ENCODE measurements at regions not wholly inside any gene's neighbourhood (a gene's known extent, or its start where the extent isn't known, plus 50 kb on each side); places are given as distances from the start of the nearest gene placed in this dataset.

- DNase-seq, result no peak
Measured at GRCh38 chr7:15891151-15891881, 204.8 kb upstream of the MEOX2 start.

DNA sequence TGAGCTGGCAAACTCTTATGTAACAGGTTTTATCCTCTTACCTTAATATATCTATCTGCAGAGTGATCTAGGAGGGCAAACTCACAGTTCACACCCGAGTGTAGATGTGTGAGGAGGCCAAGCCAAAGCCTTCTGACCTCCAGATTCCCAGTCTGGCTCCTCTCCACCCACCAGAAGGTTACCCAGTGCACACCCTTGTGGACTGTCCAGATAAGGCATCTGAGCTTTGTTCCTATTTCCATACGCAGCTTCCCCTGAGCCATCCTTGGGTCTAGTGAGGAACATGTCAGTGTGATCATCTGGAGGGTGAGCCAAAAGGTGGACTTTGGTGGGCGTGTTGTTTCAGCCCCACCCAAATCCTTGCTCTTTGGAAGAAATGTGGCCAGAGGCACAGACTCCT is 203.0 kb upstream of the MEOX2 start:
- DNase-seq, result no peak

- DNase-seq, result no peak
Measured at GRCh38 chr7:15888090-15888489, 201.6 kb upstream of the MEOX2 start.

- no peak for DNase-seq
Measured at GRCh38 chr7:15886626-15887025, 200.1 kb upstream of the MEOX2 start.

GRCh38 chr7:15885678-15886077 is 199.2 kb upstream of the MEOX2 start:
- DNase-seq, result no peak

GRCh38 chr7:15874774-15875173 is 188.3 kb upstream of the MEOX2 start:
- DNase-seq, result no peak

DNA sequence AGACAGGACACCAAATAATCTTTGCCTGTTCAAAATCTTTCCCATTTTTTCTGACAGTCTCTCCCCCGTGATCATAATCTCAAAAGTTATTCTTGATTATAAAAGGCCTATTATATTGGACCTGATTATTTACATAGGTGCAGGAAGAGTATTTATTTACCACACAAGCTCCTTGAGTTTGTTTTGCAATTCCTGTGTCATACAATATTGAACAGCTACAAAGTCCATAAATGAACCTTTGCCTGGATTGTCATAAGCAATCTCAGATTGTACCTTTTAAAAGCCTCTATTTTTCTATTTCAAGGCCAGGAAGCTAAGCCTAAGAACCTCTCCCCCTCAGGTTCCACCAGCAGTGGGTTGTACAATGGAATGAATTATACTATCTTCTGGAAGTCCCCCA is 183.9 kb upstream of the MEOX2 start:
- no peak for DNase-seq

GRCh38 chr7:15867441-15867840 is 181.0 kb upstream of the MEOX2 start:
- no peak for DNase-seq

- no peak for DNase-seq
Measured at GRCh38 chr7:15866753-15867152, 180.3 kb upstream of the MEOX2 start.

DNA sequence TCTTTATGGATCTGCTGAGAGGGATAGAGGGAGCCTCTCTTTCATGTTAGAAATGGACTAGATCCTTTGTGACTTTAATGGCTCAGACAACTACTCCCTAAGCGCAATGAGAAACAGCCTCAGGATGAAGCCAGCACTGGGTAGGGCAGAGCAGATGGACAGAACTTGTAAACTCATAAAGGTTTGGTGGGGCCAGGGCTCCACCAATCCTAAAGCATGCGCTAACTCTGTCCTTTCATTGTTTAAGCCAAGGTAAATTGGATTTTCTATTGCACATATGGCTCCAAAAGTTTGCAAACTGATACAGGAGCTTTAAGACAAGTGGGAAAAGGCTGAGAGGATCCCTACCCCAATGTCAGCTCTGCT is 178.1 kb upstream of the MEOX2 start:
- DNase-seq, result no peak

- DNase-seq, result no peak
Measured at GRCh38 chr7:15863951-15864625, 177.6 kb upstream of the MEOX2 start.

DNA sequence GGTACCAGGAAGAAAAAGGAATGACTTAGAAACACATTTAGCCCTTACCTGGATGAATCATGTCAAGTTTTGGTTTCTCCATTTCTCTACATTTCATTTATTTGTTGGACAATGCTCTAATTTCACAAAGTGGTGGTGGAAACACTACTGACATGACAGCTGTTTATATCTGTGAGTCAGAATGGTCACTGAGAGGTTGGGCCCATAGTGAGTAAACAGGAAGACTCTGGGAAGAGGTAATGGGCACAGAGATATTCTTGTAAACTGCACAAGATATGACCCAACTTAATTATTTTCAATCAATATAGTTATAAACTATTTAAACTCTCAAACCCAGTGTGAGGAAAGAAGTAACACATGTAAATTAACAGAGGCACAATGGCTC is 176.3 kb upstream of the MEOX2 start:
- DNase-seq, result no peak

DNA sequence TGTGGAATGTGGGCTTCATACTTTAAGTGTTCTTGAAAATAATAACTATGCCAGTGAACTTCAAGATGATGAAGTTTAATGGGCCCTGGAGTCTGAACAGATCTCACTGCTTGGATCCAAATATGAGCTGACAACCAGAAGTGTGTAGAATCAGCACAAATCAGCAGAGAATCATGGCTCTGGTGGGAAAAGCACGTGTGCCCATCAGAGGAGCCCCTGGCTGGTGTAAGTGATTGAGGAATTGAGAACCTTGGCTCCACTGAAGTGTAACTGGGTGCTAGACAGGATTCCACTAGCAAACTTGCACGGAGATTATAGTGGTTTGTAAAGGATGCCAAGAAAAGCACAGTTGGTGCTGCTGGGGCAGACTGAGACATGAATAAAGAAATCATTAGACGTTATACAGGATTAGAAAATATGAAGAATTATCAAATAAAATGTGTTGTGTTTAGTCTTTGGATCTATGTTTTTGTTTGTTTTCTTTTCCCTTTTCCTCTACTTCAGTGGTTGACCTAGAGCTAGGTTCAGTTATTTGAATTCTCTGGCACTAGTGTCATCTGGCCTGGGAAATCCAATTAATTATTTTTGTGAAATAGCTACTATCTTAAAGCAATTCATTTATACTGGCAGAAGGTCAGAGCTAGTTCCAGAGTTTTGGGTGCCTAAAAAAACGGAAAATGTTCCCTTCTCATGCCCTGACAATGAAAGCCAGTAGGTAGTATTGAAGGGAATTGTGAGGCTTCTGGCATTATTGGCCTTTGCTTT is 175.7 kb upstream of the MEOX2 start:
- no peak for DNase-seq

GRCh38 chr7:15860264-15860949 is 173.9 kb upstream of the MEOX2 start:
- DNase-seq, result no peak

- DNase-seq, result no peak
Measured at GRCh38 chr7:15857026-15857425, 170.5 kb upstream of the MEOX2 start.

- DNase-seq, result no peak
Measured at GRCh38 chr7:15856311-15856710, 169.8 kb upstream of the MEOX2 start.

DNA sequence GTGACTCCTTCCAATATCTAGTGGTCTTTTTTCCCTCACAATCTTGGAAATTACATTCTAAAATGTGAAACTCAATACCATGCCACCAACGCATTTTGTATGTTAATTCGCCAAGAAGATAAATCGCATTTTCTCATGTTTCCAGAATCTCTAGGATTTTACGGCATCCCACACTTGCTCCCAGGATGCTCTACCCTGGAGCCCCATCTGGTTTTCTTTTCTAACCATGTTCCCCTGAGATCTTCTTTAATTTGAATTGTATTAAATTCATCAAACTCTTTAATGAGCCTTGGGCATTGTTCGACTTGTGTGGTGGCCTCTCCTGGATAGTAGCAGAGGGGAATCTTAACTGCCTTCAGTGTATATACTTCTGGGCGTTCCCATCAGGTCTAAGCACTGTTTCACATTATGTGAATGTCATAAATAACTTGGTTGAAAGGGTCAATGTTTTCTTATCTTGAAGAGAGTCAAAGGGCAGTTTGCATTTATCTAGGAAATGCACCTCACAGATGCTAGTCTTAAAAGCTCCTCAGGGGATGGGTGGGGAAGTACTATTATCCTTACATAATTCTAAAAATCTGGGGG is 169.1 kb upstream of the MEOX2 start:
- DNase-seq, result no peak

DNA sequence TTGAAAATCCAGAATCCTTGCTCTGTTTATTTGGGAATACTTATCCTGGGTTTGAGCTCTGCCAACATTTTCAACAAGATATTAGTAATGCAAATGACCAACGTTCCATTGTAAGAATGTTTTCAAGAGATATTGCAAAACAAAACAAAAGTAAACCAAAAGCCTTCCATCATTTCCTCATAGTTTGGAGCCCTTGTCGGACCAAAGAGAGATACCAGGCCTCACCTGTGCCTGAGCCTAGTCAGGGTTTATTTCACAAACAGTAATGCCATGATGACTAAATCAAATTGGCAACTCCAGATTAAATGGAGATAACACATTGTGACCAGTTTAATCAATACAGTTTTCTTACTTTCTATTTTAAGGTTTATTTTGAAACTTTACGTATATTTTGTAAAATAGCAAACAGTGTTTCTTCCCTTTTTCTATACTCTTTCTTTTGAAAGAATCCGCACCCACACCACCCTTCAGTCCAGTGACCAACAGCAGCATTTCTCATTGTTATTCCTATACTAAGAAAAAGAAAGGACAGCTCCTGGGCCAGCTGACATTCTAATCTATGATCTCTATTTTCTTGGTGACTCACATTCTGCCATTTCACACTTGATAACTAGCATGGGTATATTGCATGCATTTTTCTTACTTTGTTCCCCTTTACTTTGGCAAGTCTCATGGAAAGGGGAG is 168.5 kb upstream of the MEOX2 start:
- DNase-seq, result no peak

DNA sequence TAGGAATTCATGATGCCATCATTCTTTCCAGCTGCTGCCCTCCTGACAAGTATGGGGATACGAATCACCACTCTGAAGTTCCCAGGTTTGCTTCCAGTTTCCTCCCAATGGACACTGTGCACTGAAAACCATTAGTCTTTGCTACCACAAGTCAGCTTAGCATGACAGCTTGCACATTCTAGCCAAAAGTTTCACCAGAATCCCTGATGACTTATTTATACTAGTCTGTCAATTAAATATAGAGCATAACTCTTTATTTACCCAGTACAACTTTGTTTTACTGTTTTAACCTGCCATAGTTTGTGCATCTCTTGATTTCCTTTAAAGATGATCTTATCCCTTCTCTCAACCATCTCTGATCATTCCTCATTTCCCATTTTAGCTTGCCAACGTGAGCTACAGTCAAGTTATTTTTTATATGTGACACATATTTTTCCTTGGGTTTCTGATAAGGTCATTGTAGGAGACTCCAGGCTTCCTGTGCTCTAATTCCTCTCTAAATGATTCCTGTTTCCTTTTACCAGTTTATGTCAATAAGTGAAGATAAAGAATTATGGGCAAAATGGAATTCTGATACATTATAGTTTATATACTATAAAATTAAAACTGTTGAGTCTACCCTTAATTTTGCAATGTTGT is 167.5 kb upstream of the MEOX2 start:
- DNase-seq, result no peak

DNA sequence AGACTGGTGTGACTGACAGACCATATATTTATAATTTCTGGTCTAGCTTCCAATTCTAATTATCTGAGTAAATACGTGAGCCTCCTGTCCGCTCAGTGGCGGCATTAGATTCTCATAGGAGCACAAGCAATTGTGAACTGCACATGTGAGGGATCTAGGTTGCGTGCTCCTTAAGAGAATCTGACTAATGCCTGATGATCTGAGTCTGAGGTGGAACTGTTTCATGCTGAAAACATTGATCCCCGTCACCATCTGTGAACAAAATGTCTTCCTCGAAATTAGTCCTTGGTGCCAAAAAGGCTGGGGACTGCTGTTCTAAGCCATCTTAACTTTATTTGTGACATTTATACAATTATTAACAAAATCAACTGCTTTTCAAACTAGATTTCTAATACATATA is 164.7 kb upstream of the MEOX2 start:
- no peak for DNase-seq

DNA sequence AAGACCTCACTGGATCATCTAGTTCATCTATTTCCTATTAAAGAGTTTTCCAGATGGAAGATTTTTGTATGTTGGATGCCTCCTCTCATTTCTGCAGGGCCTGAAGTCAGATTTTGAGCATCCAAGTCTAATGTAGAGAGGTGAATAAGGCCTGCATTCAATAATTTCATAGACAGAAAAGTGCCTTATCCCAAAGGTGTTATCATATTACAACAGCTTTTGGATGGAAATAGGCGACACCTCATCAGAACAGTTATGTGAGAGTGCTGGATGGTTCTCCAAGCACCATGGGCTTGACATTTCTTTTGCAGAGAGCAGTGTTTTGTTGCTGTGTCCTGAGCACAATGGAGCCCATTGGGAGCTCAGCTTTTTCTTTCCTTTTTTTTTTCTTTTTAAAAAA is 162.4 kb upstream of the MEOX2 start:
- DNase-seq, result no peak

DNA sequence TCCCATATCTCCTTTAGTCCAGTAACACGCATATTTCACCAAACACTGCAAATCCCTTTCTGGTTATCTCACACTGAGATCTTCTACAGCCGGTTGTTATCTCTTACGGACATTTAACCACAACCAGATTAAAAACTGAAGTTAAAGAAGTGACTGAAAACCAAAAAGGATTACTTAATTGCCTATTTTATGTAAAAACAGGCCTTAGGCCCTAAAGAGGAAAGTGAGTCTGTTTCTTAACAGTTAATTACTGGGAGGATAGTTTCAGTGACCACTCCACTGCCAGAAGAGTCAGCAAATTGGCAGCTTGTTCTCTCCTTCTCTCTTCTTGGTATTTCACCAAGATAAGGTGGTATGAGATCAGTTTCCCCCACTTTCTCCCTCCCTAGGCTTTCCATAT is 161.9 kb upstream of the MEOX2 start:
- no peak for DNase-seq
